Activated CD4-positive, CD25-positive, alpha-beta regulatory T cell treated with anti-CD3 and anti-CD28 coated beads, Interleukin-2, amount 50 U/mL, for 24 hours (primary cell): ENCODE measurements at regions not wholly inside any gene's neighbourhood (a gene's known extent, or its start where the extent isn't known, plus 50 kb on each side); places are given as distances from the start of the nearest gene placed in this dataset.
"Not testable (repeated sequence)": the region's sequence is repeated elsewhere in the genome, so short reads cannot be mapped to it uniquely, and the experiment has no call there.

ENCODE experiments used
- ATAC-seq, 2 donors: fragments of 150-1000 bp; cut with Tn5 transposase; one replicate each; pipeline ENCODE4 v1.10.0; 2021; ENCODE audit warnings: mild to moderate bottlenecking in 1 of 2, moderate library complexity in 1 of 2

DNA sequence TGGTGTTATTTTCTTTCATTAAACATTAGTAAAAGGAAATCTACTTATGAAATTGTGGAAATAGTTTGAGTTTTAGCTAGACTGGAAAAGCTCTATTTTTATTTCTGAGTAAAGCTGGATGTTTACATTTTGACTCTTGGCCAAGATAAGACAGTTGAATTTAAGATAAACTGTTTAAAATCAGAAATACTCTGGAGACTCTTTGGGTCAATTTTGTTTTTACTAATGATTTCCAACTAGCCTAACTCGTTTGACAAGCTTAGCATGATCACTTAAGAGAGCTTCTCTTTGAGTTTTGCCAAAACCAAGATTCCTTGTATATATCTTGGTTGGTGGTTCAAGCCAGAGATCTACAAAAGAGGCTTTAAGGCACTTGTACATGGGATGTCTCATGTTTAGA, 724.8 kb upstream of the LUZP2 start:
- ATAC-seq: no peak

DNA sequence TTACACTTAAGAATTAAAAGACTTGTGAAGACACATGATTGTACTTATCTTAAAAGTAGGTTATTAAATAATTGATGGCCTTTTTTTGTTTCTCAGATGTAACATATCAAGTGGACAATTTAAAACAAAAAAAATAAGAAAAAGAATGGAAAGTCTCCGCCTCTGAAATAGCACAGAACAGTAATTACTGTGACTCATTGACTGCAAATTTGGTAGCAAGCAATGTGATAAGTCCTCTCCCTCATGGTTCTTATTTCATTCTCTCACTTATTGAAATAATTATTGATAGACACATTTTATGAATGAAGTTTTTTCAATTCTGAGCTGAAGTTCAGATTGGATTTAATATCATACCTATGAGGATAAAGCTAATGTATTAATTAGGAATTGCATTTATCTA, 717.9 kb upstream of the LUZP2 start:
- no peak for ATAC-seq

DNA sequence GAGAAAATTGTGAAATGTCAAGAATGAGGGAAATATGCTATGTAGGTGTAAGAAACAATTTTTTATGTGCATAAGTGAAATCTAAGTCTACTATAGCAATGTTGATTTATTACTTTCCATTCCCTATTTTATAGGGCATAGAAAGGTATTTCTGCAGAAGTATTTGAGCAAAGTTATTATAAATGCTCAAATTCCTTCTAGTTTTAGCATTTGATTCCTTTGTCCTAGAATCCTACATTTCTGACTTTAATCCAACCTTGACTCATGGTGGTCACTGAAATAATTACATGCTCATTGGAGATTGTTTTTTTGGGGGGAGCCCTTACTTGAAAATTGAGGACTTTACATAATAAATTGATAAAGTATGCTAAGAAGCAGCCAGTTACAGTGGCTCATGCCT, 716.6 kb upstream of the LUZP2 start:
- ATAC-seq: no peak

- no peak for ATAC-seq
These were observed 714.9 kb upstream of the LUZP2 start for GRCh38 chr11:23781803-23782560.

DNA sequence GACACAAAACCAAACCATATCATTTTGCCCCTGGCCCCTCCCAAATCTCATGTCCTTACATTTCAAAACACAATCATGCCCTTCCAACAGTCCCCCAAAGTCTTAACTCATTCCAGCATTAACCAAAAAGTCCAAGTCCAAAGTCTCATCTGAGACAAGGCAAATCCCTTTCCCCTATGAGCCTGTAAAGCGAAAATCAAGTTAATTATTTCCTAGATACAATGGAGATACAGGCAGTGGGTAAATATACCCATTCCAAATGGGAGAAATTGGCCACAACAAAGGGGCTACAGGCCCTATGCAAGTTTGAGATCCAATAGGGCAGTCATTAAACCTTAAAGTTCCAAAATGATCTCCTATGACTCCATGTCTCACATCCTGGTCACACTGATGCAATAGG, 709.9 kb upstream of the LUZP2 start:
- ATAC-seq: not testable (repeated sequence)

DNA sequence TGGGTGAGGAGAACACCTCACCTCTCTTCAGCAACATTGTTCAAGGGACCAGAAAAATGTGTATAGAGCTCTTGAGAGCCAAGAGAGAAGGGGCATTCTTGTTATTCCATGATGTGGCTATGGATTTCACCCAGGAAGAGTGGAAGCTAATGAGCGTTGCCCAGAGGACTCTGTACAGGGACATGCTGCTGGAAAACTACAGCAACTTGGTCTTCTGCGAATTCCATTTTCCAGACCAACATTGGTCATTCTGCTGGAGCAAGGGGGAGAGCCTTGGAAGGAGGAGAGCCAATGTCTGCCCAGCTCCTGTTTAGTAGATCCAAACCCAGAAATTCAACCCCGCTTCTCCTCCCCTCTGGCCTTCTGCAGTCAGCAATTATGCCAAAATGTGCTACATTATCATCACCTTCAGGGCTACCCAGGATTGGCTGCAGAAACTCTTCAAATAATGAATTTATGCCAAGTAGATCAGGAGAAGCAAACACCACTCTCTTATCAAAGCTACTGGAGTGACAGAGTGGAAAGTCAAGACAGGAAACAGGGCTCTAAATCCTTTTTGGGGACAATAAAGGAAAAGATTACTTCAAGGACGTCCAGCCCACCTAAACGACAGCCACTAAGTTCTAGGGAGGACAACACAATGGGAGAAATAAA, 707.5 kb upstream of the LUZP2 start:
- ATAC-seq: no peak

DNA sequence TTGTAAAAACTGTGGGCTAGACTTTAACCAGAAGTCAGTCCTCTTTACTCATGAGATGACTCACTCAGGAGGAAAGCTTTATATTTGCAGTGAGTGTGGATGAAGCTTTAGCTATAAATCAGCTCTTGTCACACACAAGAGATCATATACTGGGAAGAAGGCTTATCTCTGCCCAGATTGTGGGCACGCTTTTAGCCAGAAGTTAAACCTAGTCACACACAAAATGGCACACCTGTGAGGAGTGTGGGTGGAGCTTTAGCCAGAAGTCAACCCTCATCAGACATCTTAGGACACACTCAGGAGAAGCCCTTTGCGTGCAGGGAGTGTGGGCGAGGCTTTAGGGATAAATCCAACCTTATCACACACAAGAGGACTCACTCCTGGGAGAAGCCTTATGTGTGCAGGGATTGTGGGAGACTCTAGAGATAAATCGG, 706.9 kb upstream of the LUZP2 start:
- no peak for ATAC-seq

GRCh38 chr11:23797624-23798419, 699.0 kb upstream of the LUZP2 start:
- ATAC-seq: no peak

- not testable (repeated sequence) for ATAC-seq
These were observed 662.5 kb upstream of the LUZP2 start for GRCh38 chr11:23834306-23834705.

- ATAC-seq: no peak
These were observed 659.9 kb upstream of the LUZP2 start for GRCh38 chr11:23836981-23837380.

DNA sequence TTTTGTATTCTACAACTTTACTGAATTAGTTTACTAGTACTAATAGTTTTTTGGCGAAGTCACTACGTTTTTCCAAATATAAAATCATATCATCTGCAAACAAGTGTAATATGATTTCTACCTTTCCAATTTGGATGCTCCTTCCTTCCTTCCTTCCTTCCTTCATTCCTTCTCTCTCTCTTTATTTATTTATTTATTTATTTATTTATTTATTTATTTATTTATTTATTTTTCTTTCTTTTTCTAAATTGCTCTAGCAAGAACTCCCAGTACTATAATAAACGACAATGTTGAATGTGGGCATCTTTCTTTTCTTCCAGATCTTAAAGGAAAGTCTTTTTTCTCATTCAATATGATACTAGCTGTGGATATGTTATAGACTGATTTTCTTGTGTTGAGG, 656.0 kb upstream of the LUZP2 start:
- ATAC-seq: no peak

- no peak for ATAC-seq
These were observed 649.9 kb upstream of the LUZP2 start for GRCh38 chr11:23846902-23847422.

DNA sequence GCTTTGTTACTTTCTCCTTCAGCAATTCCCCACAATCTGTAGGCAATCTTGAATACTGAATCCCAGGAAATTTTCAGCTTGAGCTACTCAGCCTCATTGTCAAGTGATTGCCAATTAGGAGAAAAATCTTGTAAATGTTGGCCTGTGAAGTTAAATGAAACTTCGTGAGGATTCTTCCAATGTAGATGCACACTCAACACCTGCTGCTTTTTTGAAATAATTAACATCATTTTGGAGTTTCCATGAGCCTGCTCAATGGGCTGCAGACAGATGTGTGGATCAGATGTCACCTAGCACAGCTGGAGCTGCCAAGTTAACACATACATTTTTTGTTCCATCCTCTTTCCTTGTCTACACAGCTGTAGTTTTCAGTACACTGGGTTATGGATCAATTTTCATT, 645.6 kb upstream of the LUZP2 start:
- ATAC-seq: no peak

DNA sequence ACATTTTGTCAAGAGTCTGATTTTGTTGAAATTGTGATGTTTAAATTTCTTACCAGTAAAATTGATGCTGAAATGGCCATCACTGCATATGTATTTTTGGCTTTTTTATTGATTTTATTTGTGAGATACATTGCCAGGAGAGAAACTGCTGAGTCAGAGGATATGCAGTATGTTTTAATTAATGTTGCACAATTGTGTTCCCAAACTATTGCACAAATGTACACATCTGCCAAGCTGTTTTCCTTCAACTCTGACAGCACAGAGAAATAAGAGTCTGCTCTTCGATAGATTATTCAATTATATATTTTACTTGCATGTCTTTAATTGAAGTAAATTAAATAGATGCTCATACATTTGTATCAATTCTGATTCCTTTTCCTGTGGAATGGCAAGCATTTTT, 640.2 kb upstream of the LUZP2 start:
- ATAC-seq: no peak

DNA sequence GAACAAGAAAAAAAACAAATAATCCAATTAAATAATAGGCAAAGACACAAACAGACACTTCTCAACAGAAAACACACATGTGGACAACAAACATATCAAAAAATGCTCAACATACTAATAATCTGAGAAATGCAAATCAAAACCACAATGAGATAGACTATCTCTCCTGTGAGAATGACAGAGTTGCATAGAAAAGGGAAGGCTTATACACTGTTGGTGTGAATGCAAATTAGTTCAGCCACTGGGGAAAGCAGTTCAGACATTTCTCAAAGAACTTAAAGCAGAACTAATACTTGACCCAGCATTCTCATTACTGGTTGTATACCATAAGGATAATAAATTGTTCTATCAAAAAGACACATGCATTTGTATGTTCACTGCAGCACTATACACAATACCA, 637.8 kb upstream of the LUZP2 start:
- ATAC-seq: no peak

- ATAC-seq: no peak
These were observed 635.2 kb upstream of the LUZP2 start for GRCh38 chr11:23861615-23862014.

DNA sequence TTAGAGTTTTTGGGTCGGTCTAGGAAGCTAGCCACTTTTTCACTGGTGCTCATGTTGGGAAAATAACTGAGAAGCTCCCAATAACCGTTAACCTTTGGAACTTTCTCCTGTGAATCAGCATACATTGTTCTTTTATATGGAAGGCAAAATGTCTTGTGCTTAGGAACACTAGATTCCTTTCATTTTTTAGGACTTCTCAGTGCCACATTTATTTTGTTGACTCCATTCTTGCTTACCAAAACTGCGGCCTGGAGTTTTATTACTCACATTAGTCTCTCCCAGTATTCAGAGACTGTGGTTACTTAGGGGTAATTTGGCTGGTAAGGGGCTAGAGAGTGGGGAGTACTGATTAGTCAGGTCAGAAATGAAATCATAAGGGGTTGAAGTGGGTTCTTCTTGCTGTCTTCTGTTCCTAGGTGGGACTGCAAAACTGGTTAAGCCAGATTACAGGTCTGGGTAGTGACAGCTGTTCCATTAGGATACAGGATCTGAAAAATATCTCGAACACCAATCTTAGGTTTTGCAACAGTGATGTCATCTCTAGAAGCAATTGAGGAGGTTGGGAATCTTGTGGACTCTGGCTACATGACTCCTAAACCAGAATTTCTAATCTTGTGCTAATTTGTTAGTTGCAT, 631.4 kb upstream of the LUZP2 start:
- no peak for ATAC-seq

DNA sequence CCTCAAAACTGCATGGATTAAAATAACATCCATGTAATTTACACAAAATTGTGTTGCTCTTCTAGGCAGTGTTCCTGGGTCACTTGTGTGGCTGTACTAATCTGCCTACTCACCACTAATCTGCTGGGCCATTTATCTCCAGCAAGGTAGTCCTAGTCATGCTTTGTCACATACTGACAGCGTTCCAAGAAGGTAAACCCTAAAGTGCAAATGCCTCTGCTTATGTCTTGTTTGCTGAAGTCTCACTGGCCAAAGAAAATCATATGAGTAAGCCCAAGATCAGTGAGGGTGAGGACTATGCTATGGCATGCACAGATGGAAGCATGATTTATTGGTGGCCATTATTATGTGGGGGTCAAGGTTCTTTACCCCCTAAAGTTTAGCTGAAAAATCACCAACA, 630.2 kb upstream of the LUZP2 start:
- ATAC-seq: no peak

DNA sequence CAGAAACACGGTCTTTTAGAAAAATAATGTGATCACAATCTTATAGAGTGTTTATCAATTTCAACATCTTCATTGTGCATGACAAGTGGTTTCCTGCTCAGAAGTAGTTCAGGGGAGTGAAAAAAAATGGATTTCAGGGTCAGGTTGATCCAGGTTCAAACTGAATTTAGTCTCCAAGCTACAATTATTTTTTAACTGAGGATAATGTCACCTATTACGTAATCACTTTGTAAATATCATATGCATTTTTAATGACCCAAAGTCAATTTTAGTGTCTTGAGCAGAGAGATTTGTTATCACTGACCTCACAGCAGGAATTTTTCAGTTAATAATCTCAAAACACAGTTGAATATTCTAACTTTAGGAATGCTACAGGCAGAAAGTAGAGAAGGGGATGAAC, 627.2 kb upstream of the LUZP2 start:
- ATAC-seq: no peak

DNA sequence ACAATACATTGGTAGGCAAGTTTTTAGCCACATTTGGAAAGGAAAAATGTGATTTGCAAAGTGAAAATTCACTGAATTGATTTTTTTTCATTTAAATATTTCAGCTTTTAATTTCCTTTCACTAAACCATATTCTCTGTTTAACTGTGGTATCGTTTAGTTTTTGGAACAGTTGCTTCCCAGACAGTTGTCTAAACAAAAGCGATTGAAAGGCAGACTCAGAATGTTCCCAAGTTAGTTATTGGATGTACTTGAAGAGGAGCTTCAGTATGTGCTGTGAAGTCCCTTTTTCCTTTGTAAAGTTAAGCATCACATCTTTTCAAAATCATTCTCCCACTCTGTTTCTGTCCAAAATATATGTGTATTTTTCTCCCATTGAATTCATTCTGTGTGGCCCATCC, 623.4 kb upstream of the LUZP2 start:
- no peak for ATAC-seq

DNA sequence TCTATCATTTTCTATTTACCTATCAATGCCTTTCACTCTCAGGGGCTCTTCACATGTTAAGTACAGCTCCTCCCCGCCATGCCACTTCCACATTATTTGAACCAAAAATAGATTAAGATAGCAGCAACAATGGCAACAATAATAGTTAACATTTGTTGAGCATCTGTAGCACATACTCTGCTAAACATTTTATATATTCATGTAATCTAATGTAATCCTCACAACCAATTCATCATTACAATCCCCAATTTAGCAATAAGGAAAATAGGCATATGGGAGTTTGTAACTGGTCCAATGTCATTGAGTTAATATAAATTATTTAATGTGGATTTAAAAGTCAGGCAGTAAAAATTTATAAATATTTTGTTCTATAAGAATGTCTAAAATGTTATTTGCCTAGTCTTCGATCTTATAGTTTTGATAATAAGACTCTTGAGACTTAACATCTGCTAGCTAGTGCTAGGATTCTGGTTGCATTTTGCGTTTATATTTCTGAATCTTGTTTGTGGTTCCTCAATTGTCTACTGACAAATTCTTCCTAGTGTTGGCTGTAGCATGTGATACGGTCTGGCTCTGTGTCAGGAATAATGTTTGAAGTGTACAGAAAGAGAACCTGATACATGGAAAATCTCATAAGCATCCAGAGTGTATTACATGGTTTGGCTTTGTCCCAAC, 621.5 kb upstream of the LUZP2 start:
- ATAC-seq: no peak

- ATAC-seq: not testable (repeated sequence)
These were observed 613.3 kb upstream of the LUZP2 start for GRCh38 chr11:23883426-23884048.
